Fibroblast of the conjunctiva (primary cell): ENCODE measurements at regions not wholly inside any gene's neighbourhood (a gene's known extent, or its start where the extent isn't known, plus 50 kb on each side); places are given as distances from the start of the nearest gene placed in this dataset.

Source experiments
- DNase-seq: peaks from one replicate; pipeline ENCODE4 v3.0.0-alpha.2; 2010; ENCODE audit warnings: low read depth

GRCh38 chr12:92089559-92089958, 56.1 kb downstream of the BTG1 start:
- no peak for DNase-seq

DNA sequence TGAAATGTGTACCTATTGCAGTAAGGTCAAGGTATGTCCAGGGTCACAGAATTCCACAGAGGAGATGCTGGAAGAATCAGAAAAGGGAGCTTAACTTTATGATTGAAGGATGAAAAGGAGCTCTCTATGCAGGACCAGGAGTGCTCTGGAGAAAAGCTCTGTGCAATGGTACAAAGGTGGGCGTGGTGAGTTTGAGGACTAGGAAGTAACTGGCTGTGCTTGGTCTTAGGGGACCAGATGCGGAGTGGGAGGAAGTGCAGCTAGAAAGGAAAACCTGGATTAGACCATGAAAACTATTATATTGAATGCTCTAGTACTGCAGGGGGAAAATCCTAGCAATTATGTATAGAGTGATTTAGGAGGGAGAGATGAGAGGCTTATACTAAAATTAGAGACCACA, 56.8 kb downstream of the BTG1 start:
- DNase-seq, result no peak

DNA sequence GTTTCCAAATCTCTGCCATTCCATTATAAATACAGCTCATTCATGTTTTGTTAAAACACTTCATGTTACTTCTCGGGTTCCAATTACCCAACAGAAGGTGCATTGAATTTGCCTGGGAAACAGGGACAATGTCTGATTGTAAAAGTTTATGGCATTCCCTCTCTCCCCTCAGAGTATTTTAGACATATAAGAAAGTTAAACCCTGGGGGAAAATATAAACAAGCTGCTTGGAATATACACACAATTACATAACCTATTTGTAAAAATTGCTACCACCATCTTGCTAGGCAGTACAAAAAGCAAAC, 60.0 kb downstream of the BTG1 start:
- no peak for DNase-seq

DNA sequence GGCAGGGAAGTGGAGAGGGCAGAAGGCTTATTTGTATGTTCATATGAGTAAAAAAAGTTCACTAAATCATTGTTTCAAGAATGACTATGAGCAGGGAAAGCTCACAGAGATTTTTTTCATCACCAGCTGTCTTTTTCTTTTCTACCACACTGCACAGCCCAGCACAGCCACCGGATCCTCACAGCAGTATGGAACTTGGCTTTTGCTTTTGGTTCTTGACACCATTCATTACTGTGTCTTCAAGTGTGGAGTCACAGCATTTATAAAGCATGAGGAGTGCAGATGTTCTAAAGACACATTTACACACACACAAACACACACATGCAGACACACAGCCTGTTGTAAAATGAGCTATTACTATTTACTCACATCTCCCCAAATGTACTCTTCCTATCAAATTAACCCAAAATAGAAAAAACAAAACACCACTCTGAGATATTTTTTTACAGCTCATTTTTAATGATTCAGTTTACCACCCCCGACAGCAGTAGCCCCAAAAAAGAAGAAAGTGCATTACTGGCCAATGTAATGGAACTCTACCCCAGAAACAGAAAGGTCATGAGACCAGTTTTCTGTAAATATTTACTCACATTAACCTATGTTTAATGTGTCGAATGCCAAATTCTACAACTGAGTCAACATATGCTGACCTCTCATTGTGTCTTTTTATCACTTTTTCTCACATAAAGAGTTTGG, 60.5 kb downstream of the BTG1 start:
- DNase-seq, result no peak

DNA sequence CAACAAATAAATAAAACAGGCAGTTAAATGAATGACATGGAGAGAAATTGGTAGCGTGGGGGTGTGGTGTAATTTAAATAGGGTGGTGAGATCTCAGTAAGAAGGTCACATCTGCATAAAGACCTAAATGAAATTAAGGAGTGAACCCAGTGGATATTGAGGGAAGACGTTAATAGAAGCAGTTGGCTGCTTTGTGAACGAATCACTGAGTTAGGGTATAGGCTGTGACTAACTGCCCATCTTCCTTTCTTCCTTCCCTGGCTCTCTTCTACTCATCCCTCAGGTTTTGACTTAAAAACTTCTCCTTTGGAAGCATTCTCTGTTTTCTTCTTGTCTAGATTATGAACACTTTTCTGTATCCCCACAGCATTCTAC, 64.7 kb downstream of the BTG1 start:
- no peak for DNase-seq

DNA sequence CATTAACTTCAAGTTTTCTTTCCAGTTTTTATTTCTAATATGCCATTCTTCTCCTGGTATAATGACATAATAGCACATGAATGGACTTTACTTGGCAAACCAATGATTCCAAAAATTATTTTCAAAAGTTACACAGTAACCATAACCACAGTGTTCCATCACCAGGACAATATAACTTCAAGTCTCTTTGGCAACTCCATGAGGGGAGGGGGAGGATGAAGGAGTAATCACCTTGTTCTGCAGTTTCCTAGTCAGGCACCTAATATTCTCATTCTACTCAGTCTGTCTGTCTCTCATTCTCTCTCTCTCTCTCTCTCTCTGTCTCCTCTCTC, 66.6 kb downstream of the BTG1 start:
- no peak for DNase-seq

GRCh38 chr12:92078167-92079053, 67.2 kb downstream of the BTG1 start:
- DNase-seq, result peak; percentile 100

DNA sequence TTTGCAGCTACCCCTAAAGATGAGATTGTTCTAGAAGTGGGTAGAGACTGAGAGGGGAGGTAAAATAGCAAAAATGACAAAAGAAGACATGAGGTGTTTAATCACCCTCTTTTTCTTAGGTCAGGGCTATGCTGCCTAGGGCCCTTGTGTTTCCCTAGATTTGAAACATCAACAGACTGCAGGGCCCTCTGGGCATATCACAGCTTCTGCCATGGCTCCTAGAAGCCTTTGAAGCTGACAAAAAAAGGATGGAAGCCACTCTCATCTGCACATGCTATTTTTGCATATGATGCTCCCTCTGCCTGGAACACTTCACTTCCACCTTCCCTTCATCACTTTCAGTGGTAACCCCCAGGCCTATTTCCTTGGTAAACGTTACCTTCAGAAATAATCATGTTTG, 68.1 kb downstream of the BTG1 start:
- DNase-seq, result no peak

DNA sequence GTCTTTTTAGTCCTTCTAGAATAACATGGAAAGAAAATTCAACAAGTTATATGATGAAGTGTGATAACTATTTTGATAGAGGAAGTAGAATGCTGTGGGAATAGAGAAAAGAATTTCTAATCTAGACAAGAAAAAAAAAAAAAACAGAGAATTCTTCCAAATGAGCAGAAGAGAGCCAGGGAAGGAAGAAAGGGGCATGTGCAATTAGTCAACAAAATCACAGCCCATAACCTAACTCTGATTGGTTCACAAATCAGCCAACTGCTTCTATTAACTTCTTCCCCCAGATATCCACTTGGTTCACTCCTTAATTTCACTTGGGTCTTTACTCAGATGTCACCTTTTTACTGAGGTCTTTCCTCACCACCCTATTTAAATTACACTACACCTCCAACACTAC, 69.5 kb downstream of the BTG1 start:
- DNase-seq, result no peak

GRCh38 chr12:92075425-92075914, 70.2 kb downstream of the BTG1 start:
- no peak for DNase-seq

DNA sequence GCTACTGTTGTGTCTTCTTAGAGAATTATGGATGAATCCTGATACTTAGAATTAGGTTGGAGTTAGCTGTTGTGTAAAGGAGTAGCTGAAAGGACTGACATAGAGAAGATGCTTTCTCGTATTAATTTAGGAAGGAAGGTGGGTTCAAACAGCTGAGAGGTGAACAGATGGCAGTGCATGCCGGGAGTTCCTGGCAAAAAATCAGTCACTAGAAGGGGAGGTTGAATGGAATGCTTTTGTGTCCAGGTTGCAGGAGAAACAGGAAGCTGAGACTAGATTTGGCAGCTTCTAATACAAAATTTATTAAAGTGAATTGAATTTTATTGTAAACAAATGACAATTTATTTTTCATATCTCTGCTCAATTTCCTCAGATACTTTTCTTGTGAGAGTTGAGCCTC, 70.8 kb downstream of the BTG1 start:
- no peak for DNase-seq

DNA sequence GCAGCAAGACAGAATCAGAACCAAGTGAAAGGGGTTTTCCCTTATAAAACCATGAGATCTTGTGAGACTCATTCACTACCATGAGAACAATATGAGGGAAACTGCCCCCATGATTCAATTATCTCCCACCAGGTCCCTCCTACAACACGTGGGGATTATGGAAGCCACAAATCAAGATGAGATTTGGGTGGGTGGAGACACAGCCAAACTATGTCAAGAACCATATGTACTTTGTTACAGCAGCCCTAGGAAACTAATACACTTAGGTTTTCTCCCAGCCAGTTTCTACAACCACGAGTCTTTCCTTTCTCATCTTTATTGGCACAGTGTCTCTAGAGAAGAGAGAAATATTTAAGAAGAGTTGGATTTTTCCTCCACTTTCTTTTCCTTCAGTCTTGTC, 72.6 kb downstream of the BTG1 start:
- DNase-seq, result no peak

GRCh38 chr12:92072112-92072511, 73.5 kb downstream of the BTG1 start:
- DNase-seq, result no peak

- DNase-seq, result no peak
Measured at GRCh38 chr12:92070864-92071445, 74.7 kb downstream of the BTG1 start.

DNA sequence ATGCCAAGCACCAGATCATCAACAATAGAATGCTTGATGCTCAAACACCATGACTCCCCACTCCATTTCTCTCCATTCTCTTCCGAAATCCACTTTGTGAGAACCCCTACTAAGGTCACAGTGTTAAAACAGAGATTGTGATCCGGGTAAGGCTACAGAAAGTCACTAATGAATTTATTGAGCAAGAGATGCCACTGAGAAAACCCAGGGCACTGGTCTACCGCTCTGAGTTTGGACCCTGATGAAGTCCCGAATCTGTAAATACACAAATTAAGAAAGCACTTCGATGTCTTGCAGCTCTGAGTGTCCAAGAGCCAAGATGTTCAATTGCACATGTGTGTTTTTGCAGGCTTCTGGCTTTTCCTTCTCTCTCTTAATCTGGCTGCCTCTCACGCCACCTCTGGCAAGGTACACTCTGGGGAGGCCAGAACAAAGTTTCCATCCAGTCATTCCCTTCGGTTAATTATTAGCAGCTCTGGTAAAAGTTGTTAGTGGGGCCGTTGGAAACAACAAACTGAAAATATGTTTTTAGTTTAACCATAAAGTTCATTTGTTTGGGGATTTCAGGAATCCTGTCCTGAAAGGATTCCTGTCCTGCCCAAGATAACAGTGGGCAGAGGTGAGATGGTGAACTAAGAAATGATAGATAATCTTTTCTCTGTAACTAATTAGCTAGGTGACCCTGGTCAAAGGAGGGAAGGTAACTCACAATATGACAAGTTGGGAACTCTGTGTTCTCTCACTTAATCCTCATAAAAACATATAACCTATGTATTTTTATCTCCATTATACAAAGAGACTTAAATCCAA, 75.4 kb downstream of the BTG1 start:
- DNase-seq, result no peak

- no peak for DNase-seq
Measured at GRCh38 chr12:92068459-92068858, 77.2 kb downstream of the BTG1 start.

GRCh38 chr12:92065639-92066038, 80.0 kb downstream of the BTG1 start:
- DNase-seq, result no peak

GRCh38 chr12:92065018-92065499, 80.6 kb downstream of the BTG1 start:
- no peak for DNase-seq

- DNase-seq, result no peak
Measured at GRCh38 chr12:92064422-92064821, 81.2 kb downstream of the BTG1 start.

GRCh38 chr12:92063641-92064040, 82.0 kb downstream of the BTG1 start:
- DNase-seq, result no peak

- DNase-seq, result no peak
Measured at GRCh38 chr12:92062539-92063493, 82.8 kb downstream of the BTG1 start.
